K562 (cell line): ENCODE measurements at regions not wholly inside any gene's neighbourhood (a gene's known extent, or its start where the extent isn't known, plus 50 kb on each side); places are given as distances from the start of the nearest gene placed in this dataset.

Source experiments
- ATAC-seq: fragments of 200-7000 bp; cut with Tn5 transposase; 3 replicates; pipeline ENCODE4 v1.9.1; 2020; ENCODE audit warnings: moderate library complexity
- BruUV-seq: library from RNA; stranded (reverse); fragments of 400-500 nt; replicated peaks from 2 replicates; lab custom pipeline; 2021; lab: Mats Ljungman, UMichigan
- CTCF ChIA-PET: fragments of 300-600 bp; formaldehyde crosslinking; extraction: SDS; loops from one replicate; lab custom pipeline; 2021; ENCODE audit warnings: low intra/inter-chr PET ratio; lab: Yijun Ruan, JAX
- POLR2A ChIA-PET: fragments of 300-600, 350-650 bp; sonication (Branson Sonifier 250); formaldehyde crosslinking; extraction: SDS; loops from one replicate; lab custom pipeline; 2021; ENCODE audit warnings: antibody characterized with exemption, inconsistent platforms; lab: Yijun Ruan, JAX
- DNase-seq, 4 experiments: peaks; one replicate each; pipeline versions ENCODE4 v3.0.0 to v3.0.0-alpha.2; 2011 to 2018; ENCODE audit warnings: low spot score in 3 of 4, mixed read lengths in 3 of 4; ENCODE audit errors: extremely low read depth in 1 of 4
- FAIRE-seq: peaks from 2 replicates; lab custom pipeline; 2011; peaks lifted over from hg19 to GRCh38; lab: Jason Lieb, UNC
- H2AFZ ChIP-seq: 2 replicates; pipeline ENCODE4 v1.6.0; 2011; ENCODE audit warnings: low read depth, low read length, control low read depth, inconsistent platforms
- H3K27ac ChIP-seq: fragments of 200-600 bp; 3 replicates; pipeline ENCODE4 v1.8.0; 2011; ENCODE audit warnings: low read depth, mild to moderate bottlenecking, control low read depth, inconsistent platforms, low read length, moderate library complexity, mixed read lengths; ENCODE audit errors: extremely low read depth
- H3K27me3 ChIP-seq, 2 experiments: fragments of 300-600 bp in 1 of 2; 2 replicates in 1 of 2; 3 replicates in 1 of 2; pipeline versions ENCODE4 v1.6.0 to v1.8.0; 2011; ENCODE audit warnings: inconsistent platforms in 2 of 2, low read length in 2 of 2, mild to moderate bottlenecking in 1 of 2, mixed read lengths in 1 of 2, moderate library complexity in 1 of 2; ENCODE audit not compliant: control insufficient read depth in 2 of 2, insufficient read depth in 2 of 2
- H3K36me3 ChIP-seq: fragments of 300-600 bp; 3 replicates; pipeline ENCODE4 v1.8.0; 2011; ENCODE audit warnings: mild to moderate bottlenecking, low read length, inconsistent platforms; ENCODE audit not compliant: control insufficient read depth, insufficient read depth
- H3K4me1 ChIP-seq, 2 experiments: fragments of 200-600 bp in 1 of 2; replicated peaks in 1 of 2; 2 replicates in 1 of 2; 3 replicates in 1 of 2; pipeline versions ENCODE4 v1.5.1 to v1.8.0; 2011; ENCODE audit warnings: inconsistent platforms in 2 of 2, low read length in 2 of 2, mild to moderate bottlenecking in 1 of 2, mixed read lengths in 1 of 2, moderate library complexity in 1 of 2; ENCODE audit not compliant: control insufficient read depth in 2 of 2, insufficient read depth in 2 of 2
- H3K4me2 ChIP-seq: 2 replicates; pipeline ENCODE4 v1.6.1; 2011; ENCODE audit warnings: low read length, control low read depth, inconsistent platforms, mixed read lengths; ENCODE audit not compliant: insufficient read depth
- H3K4me3 ChIP-seq: fragments of 200-600 bp; sonication (generic), shearing (Covaris generic); 2 replicates; pipeline ENCODE4 v1.5.1; 2016; ENCODE audit warnings: control low read depth, inconsistent platforms
- H3K79me2 ChIP-seq: fragments of 200-600 bp; 3 replicates; pipeline ENCODE4 v1.8.0; 2011; ENCODE audit warnings: low read length, inconsistent platforms; ENCODE audit not compliant: control insufficient read depth, insufficient read depth
- H3K9ac ChIP-seq, 2 experiments: 2 replicates each; pipeline versions ENCODE4 v1.6.0 to v1.6.1; 2011; ENCODE audit warnings: low read depth in 2 of 2, low read length in 2 of 2, control low read depth in 1 of 2, inconsistent platforms in 1 of 2, mild to moderate bottlenecking in 1 of 2, mixed read lengths in 1 of 2; ENCODE audit not compliant: insufficient read depth in 1 of 2
- H3K9me1 ChIP-seq: one replicate; pipeline ENCODE4 v1.6.0; 2011; ENCODE audit warnings: inconsistent platforms, mild to moderate bottlenecking, low read length, moderate library complexity; ENCODE audit not compliant: control insufficient read depth, insufficient read depth
- H3K9me3 ChIP-seq: replicated peaks from 2 replicates; pipeline ENCODE4 v1.5.1; 2011; ENCODE audit warnings: low read depth, low read length, inconsistent platforms; ENCODE audit not compliant: control insufficient read depth, insufficient read depth
- H4K20me1 ChIP-seq: replicated peaks from 2 replicates; pipeline ENCODE4 v1.6.1; 2011; ENCODE audit warnings: low read length, inconsistent platforms, mixed read lengths; ENCODE audit not compliant: control insufficient read depth, insufficient read depth
- RREB1 ChIP-seq: fragments of 250-450 bp; sonication (Bioruptor Pico); IDR thresholded peaks from 2 replicates; pipeline ENCODE4 v1.4.0; 2020
- STAG1 ChIP-seq: sonication (generic); formaldehyde crosslinking; IDR thresholded peaks from 2 replicates; pipeline ENCODE4 v1.5.0; 2020; ENCODE audit warnings: missing genetic modification reagents, borderline replicate concordance
- TOE1 ChIP-seq, 2 experiments: fragments of 450-650 bp in 1 of 2; sonication (generic) in 1 of 2; formaldehyde crosslinking in 1 of 2; IDR thresholded peaks; 2 replicates each; pipeline versions ENCODE4 v1.7.1 to v1.8.0; 2016 to 2022; ENCODE audit warnings: borderline replicate concordance in 2 of 2, mild to moderate bottlenecking in 2 of 2, antibody characterized with exemption in 1 of 2, inconsistent platforms in 1 of 2, low read depth in 1 of 2, missing genetic modification reagents in 1 of 2, moderate library complexity in 1 of 2
- ZFP30 ChIP-seq: fragments of 250-450 bp; sonication (Bioruptor Pico); IDR thresholded peaks from 2 replicates; pipeline ENCODE4 v1.8.0; 2022; ENCODE audit warnings: moderate library complexity, mild to moderate bottlenecking, inconsistent platforms, borderline replicate concordance
- in situ Hi-C: fragments of 300-500 bp; cut with MboI; formaldehyde crosslinking; loops from 4 replicates; pipeline ENCODE4 v1.15.0; 2018; ENCODE audit warnings: inconsistent platforms, mixed read lengths
- intact Hi-C: fragments of 100-400 bp; cut with micrococcal nuclease; formaldehyde crosslinking; loops from 2 replicates; pipeline ENCODE4 v1.14.2; 2022

- TF ChIP-seq RREB1 (CRISPR knock-in tag): no peak
- no peak for TF ChIP-seq TOE1 (IDR thresholded peaks at IDR 0.05; ENCODE audit: borderline replicate concordance)
- TF ChIP-seq TOE1 (CRISPR knock-in tag; IDR thresholded peaks at IDR 0.05; ENCODE audit: borderline replicate concordance, low read depth): no peak
- TF ChIP-seq, all 486 proteins: peak for 0
These were observed 249.2 kb downstream of the BTG1 start (continued) for GRCh38 chr12:91896286-91897024.

- peaks cover 0 to 5% of the 10 kb centered on the region in 2 experiments; a peak in 1 of 5 replicates for H3K4me1 ChIP-seq
- H3K79me2 ChIP-seq: no peaks in the 10 kb centered on the region
- H3K9ac ChIP-seq: no peak overlapping the region
- H3K36me3 ChIP-seq: no peaks in the 10 kb centered on the region
- no peak overlapping the region for H3K4me3 ChIP-seq
- in situ Hi-C loops: no loop called here
- 0 out of 5 replicates have a peak, but pooled peaks cover 0 to 3% of the 10 kb centered on the region in 2 experiments for H3K27me3 ChIP-seq
- no TSS peak for BruUV-seq
- FAIRE-seq: no peak
- no peak overlapping the region for H2AFZ ChIP-seq
- H3K27ac ChIP-seq: no peak overlapping the region
- intact Hi-C loops: no loop called here
- H3K9me3 ChIP-seq: no peaks in the 10 kb centered on the region
- H4K20me1 ChIP-seq: no peaks in the 10 kb centered on the region
- no peaks in the 10 kb centered on the region for H3K9me1 ChIP-seq
- ChIA-PET CTCF (no interaction called here), POLR2A (interaction anchor here (1.2 kb wide), 1 partner anchor 11 kb away, joined by 4 read pairs; no protein-coding TSS in a partner anchor)
- ATAC-seq: no peak
- no peak for DNase-seq
- H3K4me2 ChIP-seq: no peak overlapping the region
- TF ChIP-seq ZFP30 (CRISPR knock-in tag): no peak
- no peak for TF ChIP-seq STAG1
These were observed 250.7 kb downstream of the BTG1 start for GRCh38 chr12:91894911-91895310.
